Smooth muscle cell (in vitro differentiated cells): ENCODE measurements at regions not wholly inside any gene's neighbourhood (a gene's known extent, or its start where the extent isn't known, plus 50 kb on each side); places are given as distances from the start of the nearest gene placed in this dataset.

Experiments used
- DNase-seq: peaks from one replicate; lab custom pipeline; 2025; ENCODE audit not compliant: unreplicated experiment; lab: John Stamatoyannopoulos, UW
- H2AFZ ChIP-seq: fragments of 200-600 bp; sonication (generic); 2 replicates; pipeline ENCODE4 v1.6.0; 2016; ENCODE audit warnings: antibody characterized with exemption, low read depth, mild to moderate bottlenecking
- H3F3A ChIP-seq: fragments of 200-600 bp; sonication (generic); 2 replicates; pipeline ENCODE4 v1.6.0; 2017; ENCODE audit warnings: antibody characterized with exemption, low read depth
- H3K27ac ChIP-seq: fragments of 200-600 bp; sonication (generic); 2 replicates; pipeline ENCODE4 v1.5.1; 2016; ENCODE audit warnings: low read depth, mild to moderate bottlenecking
- H3K27me3 ChIP-seq: fragments of 200-600 bp; sonication (generic); 2 replicates; pipeline ENCODE4 v1.6.1; 2016; ENCODE audit warnings: low read depth, mild to moderate bottlenecking
- H3K36me3 ChIP-seq: fragments of 200-600 bp; sonication (generic); 2 replicates; pipeline ENCODE4 v1.5.1; 2016; ENCODE audit warnings: low read depth
- H3K4me1 ChIP-seq: fragments of 200-600 bp; sonication (generic); 2 replicates; pipeline ENCODE4 v1.5.1; 2016; ENCODE audit warnings: low read depth
- H3K4me2 ChIP-seq: fragments of 200-600 bp; sonication (generic); 2 replicates; pipeline ENCODE4 v1.6.0; 2016; ENCODE audit warnings: mild to moderate bottlenecking
- H3K4me3 ChIP-seq: fragments of 200-600 bp; sonication (generic); 2 replicates; pipeline ENCODE4 v1.5.1; 2016; ENCODE audit warnings: mild to moderate bottlenecking
- H3K79me2 ChIP-seq: fragments of 200-600 bp; sonication (generic); 2 replicates; pipeline ENCODE4 v1.6.0; 2016; ENCODE audit warnings: low read depth, mild to moderate bottlenecking
- H3K9ac ChIP-seq: fragments of 200-600 bp; sonication (generic); 2 replicates; pipeline ENCODE4 v1.6.0; 2016; ENCODE audit warnings: low read depth
- H3K9me3 ChIP-seq: fragments of 200-600 bp; sonication (generic); replicated peaks from 2 replicates; pipeline ENCODE4 v1.5.1; 2016; ENCODE audit warnings: low read depth
- H4K20me1 ChIP-seq: fragments of 200-600 bp; sonication (generic); 2 replicates; pipeline ENCODE4 v1.6.0; 2016; ENCODE audit warnings: low read depth
- WGBS: methylation state at CpG from one replicate; pipeline ENCODE4 v1.1.7; 2016; ENCODE audit warnings: low lambda C conversion rate; 5-methylcytosine and 5-hydroxymethylcytosine counted together
- TF ChIP-seq, protein P1 (sequence below): fragments of 200-600 bp; sonication (generic); IDR thresholded peaks from 2 replicates; pipeline ENCODE4 v1.5.1; 2017; ENCODE audit warnings: borderline replicate concordance, mild to moderate bottlenecking, antibody characterized with exemption; ENCODE audit not compliant: insufficient read depth, poor library complexity, severe bottlenecking

DNA sequence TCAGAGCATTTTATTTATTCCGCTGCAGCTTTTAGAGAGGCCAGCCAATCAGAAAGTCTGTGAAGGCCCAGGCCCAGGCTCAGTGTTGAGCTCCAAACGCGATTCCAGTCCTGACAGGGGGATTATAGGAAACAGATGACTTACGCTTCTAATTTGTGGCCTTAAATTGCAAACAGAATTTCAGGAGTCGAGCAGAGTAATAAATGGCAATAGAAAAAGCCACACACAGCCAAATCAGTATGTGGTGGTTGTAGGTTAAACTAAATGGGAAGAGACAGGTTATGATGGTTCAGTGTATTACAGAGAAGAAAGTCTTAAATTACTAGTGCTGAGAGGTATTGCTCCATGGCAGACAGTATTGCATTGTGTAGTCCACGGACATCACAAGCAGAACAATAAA is 131.0 kb upstream of the ZEB2 start:
- Histone ChIP-seq H3K4me3 (peak overlapping the region; percentile 11), H3K27ac (peak overlapping the region; percentile 59), H3K4me1 (peaks cover 14% of the 10 kb centered on the region), H3F3A (peaks cover 4% of the 10 kb centered on the region), H4K20me1 (no peaks in the 10 kb centered on the region), H3K9ac (no peak overlapping the region), H3K9me3 (no peaks in the 10 kb centered on the region), H3K27me3 (no peaks in the 10 kb centered on the region), H3K4me2 (peak overlapping the region; percentile 72), H3K36me3 (no peaks in the 10 kb centered on the region), H3K79me2 (no peaks in the 10 kb centered on the region), H2AFZ (peak overlapping the region; percentile 56)
- WGBS = 31% methylated on average over 6 of the region's 6 CpGs
- no peak for DNase-seq
- TF ChIP-seq, protein P1, sequence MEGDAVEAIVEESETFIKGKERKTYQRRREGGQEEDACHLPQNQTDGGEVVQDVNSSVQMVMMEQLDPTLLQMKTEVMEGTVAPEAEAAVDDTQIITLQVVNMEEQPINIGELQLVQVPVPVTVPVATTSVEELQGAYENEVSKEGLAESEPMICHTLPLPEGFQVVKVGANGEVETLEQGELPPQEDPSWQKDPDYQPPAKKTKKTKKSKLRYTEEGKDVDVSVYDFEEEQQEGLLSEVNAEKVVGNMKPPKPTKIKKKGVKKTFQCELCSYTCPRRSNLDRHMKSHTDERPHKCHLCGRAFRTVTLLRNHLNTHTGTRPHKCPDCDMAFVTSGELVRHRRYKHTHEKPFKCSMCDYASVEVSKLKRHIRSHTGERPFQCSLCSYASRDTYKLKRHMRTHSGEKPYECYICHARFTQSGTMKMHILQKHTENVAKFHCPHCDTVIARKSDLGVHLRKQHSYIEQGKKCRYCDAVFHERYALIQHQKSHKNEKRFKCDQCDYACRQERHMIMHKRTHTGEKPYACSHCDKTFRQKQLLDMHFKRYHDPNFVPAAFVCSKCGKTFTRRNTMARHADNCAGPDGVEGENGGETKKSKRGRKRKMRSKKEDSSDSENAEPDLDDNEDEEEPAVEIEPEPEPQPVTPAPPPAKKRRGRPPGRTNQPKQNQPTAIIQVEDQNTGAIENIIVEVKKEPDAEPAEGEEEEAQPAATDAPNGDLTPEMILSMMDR = no peak

DNA sequence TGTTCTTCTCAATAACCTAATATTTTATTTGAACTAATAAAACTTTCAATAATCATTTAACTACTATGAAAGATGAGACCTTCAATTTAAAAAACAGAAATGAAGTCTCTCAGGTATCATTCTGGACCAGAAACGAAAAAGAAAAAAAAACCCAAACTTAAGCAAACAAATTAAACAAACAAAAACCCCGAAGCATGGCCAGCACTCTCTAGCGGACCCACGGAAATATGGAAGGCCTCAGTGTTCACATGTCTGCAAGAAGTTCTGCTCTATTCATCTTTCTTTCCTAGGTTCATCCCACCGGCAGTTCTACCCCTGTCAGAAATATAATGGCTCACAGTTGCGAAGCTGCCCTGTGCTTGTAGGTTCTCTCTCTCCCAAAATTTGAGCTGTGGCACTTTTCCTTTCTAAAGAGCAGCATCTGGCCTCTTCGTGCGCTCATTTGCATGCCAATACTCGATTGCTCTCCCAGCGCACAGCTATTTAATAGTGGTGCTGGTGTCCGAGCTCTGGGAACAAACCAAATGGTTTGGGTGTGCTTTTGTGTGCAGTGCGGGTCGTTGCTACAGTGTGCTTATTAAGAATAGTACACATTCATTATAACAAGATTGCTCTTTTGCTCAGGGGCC is 129.0 kb upstream of the ZEB2 start:
- Histone ChIP-seq H2AFZ (peak overlapping the region; percentile 77), H3K36me3 (no peaks in the 10 kb centered on the region), H3K9me3 (no peaks in the 10 kb centered on the region), H3K9ac (no peak overlapping the region), H3K27me3 (no peaks in the 10 kb centered on the region), H3K79me2 (no peaks in the 10 kb centered on the region), H3K4me3 (no peak overlapping the region), H3K4me1 (peaks cover 14% of the 10 kb centered on the region), H4K20me1 (no peaks in the 10 kb centered on the region), H3F3A (peaks cover 7% of the 10 kb centered on the region), H3K4me2 (peak overlapping the region; percentile 51), H3K27ac (peak overlapping the region; percentile 12)
- WGBS = 65% methylated on average over 13 of the region's 13 CpGs
- DNase-seq = no peak
- TF ChIP-seq, protein P1 = no peak

DNA sequence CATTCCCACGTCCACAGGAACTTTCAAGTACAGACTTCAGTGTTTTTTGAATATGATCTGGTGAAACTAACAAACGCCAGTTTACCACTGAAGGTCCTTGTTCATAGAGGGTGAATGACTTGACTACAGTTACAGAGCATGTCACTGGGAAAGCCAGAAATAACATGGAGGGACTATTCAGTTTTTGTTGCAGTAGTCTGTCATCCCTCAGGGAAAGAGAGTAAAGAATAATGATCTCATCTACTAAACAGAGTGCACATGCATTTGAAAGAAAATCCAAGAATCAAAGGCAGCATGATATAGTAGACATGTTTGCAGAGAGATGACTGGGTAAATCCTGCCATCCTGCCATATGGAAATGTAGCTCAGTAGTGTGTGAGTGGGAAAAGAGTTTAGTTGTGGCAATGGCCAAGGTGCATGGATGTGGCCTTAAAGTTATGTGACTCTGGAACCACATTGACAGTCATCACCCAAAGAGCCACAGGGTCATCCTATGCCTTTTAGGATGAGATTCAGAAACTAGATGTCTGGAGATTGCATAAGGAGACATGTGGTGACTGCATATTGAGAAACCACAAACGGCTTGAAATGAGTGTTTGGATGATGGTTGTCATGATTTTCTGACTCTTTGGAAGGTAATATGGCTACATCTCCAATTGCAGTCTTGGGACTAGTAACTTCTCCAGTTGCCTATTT is 125.3 kb upstream of the ZEB2 start:
- no peak for DNase-seq
- no peaks in the 10 kb centered on the region for H3K27me3 ChIP-seq
- H3K4me2 ChIP-seq = peak overlapping the region; percentile 26
- TF ChIP-seq, protein P1 = no peak
- H3K27ac ChIP-seq = peak overlapping the region; percentile 79
- H3K36me3 ChIP-seq = no peaks in the 10 kb centered on the region
- H3K4me3 ChIP-seq = no peak overlapping the region
- no peaks in the 10 kb centered on the region for H3K79me2 ChIP-seq
- no peaks in the 10 kb centered on the region for H3K9me3 ChIP-seq
- H3K9ac ChIP-seq = no peak overlapping the region
- WGBS = 19% methylated on average over 3 of the region's 3 CpGs
- no peaks in the 10 kb centered on the region for H4K20me1 ChIP-seq
- H2AFZ ChIP-seq = peak overlapping the region; percentile 26
- peaks cover 22% of the 10 kb centered on the region for H3K4me1 ChIP-seq
- peaks cover 24% of the 10 kb centered on the region for H3F3A ChIP-seq
